Thyroid gland (tissue), 4 donors: ENCODE measurements at regions not wholly inside any gene's neighbourhood (a gene's known extent, or its start where the extent isn't known, plus 50 kb on each side); places are given as distances from the start of the nearest gene placed in this dataset.

Experiments used
- DNase-seq, 2 donors: peaks; one replicate each; pipeline ENCODE4 v3.0.0-alpha.2; 2019
- H3K27ac ChIP-seq, 3 donors: fragments of 200-600 bp; sonication (generic); 1 replicate in 2 of 3; 2 replicates in 1 of 3; pipeline ENCODE4 v1.5.1; 2016 to 2019; ENCODE audit warnings: mild to moderate bottlenecking in 1 of 3, moderate library complexity in 1 of 3
- H3K27me3 ChIP-seq: fragments of 200-600 bp; sonication (generic); one replicate; pipeline ENCODE4 v1.5.1; 2019
- H3K36me3 ChIP-seq, 2 donors: fragments of 200-600 bp; sonication (generic); one replicate each; pipeline ENCODE4 v1.5.1; 2016 to 2019
- H3K4me1 ChIP-seq, 2 donors: fragments of 200-600 bp; sonication (generic); one replicate each; pipeline ENCODE4 v1.5.1; 2017 to 2019
- H3K4me3 ChIP-seq, 3 donors: fragments of 200-600 bp; sonication (generic); replicated peaks in 1 of 3; 1 replicate in 2 of 3; 2 replicates in 1 of 3; pipeline ENCODE4 v1.5.1; 2016; ENCODE audit warnings: mild to moderate bottlenecking in 1 of 3
- H3K9me3 ChIP-seq: fragments of 200-600 bp; sonication (generic); one replicate; pipeline ENCODE4 v1.5.1; 2017
- CTCF ChIP-seq, 6 experiments: fragments of 200-600 bp in 3 of 6; fragments of 450-650 bp in 3 of 6; sonication (generic) in 3 of 6; IDR thresholded peaks; one replicate each; pipeline ENCODE4 v1.5.1; 2016 to 2019; ENCODE audit warnings: antibody characterized with exemption in 6 of 6, mild to moderate bottlenecking in 2 of 6, inconsistent platforms in 1 of 6, moderate library complexity in 1 of 6
- POLR2A ChIP-seq, 2 donors: fragments of 450-650 bp; IDR thresholded peaks; one replicate each; pipeline ENCODE4 v1.6.1; 2017; ENCODE audit warnings: antibody characterized with exemption in 2 of 2, mild to moderate bottlenecking in 2 of 2, moderate library complexity in 1 of 2
- whole genome bisulfite sequencing, 2 donors: methylation state at CpG; one replicate each; pipeline ENCODE4 v1.1.5; 2017; 5-methylcytosine and 5-hydroxymethylcytosine counted together
- intact Hi-C: fragments of 100-400 bp; cut with DNase I; formaldehyde crosslinking; loops from one replicate; pipeline ENCODE4 v1.15.1; 2023

GRCh38 chr11:79822766-79823165 lies 381.9 kb upstream of the TENM4 start:
- no peaks in the 10 kb centered on the region for H3K9me3 ChIP-seq
- 91 to 94% methylated on average over 3 of the region's 3 CpGs for WGBS, 2 donors
- TF ChIP-seq POLR2A (IDR thresholded peaks at IDR 0.05) (no peak), CTCF (IDR thresholded peaks at IDR 0.05) (no peak)
- no peak for DNase-seq
- intact Hi-C loops = no loop called here
- no peaks in the 10 kb centered on the region for H3K36me3 ChIP-seq
- H3K27me3 ChIP-seq = no peaks in the 10 kb centered on the region
- H3K4me1 ChIP-seq = no peaks in the 10 kb centered on the region
- no peak overlapping the region for H3K4me3 ChIP-seq
- no peak overlapping the region for H3K27ac ChIP-seq

GRCh38 chr11:79813551-79813950 lies 372.7 kb upstream of the TENM4 start:
- Histone ChIP-seq H3K27ac (no peak overlapping the region), H3K36me3 (no peaks in the 10 kb centered on the region), H3K4me1 (no peaks in the 10 kb centered on the region), H3K4me3 (no peak overlapping the region), H3K27me3 (no peaks in the 10 kb centered on the region), H3K9me3 (no peaks in the 10 kb centered on the region)
- 55 to 61% methylated on average over 3 of the region's 3 CpGs for WGBS, 2 donors
- no peak for TF ChIP-seq POLR2A (IDR thresholded peaks at IDR 0.05)
- no peak for TF ChIP-seq CTCF (IDR thresholded peaks at IDR 0.05)
- intact Hi-C loops = no loop called here
- DNase-seq = no peak

GRCh38 chr11:79809487-79809886 lies 368.7 kb upstream of the TENM4 start:
- H3K4me3 ChIP-seq = no peak overlapping the region
- H3K27me3 ChIP-seq = no peaks in the 10 kb centered on the region
- H3K27ac ChIP-seq = no peak overlapping the region
- no peaks in the 10 kb centered on the region for H3K9me3 ChIP-seq
- H3K4me1 ChIP-seq = no peaks in the 10 kb centered on the region
- WGBS, 2 donors = 24 to 25% methylated on average over 2 of the region's 2 CpGs
- DNase-seq = no peak
- TF ChIP-seq CTCF (IDR thresholded peaks at IDR 0.05) = no peak
- no peaks in the 10 kb centered on the region for H3K36me3 ChIP-seq
- intact Hi-C loops = no loop called here

GRCh38 chr11:79807506-79807905 lies 366.7 kb upstream of the TENM4 start:
- Histone ChIP-seq H3K4me3 (no peak overlapping the region), H3K27me3 (no peaks in the 10 kb centered on the region), H3K27ac (no peak overlapping the region), H3K36me3 (no peaks in the 10 kb centered on the region), H3K4me1 (no peaks in the 10 kb centered on the region), H3K9me3 (no peaks in the 10 kb centered on the region)
- intact Hi-C loops = no loop called here
- no peak for DNase-seq
- TF ChIP-seq POLR2A (IDR thresholded peaks at IDR 0.05) (no peak), CTCF (IDR thresholded peaks at IDR 0.05) (no peak)
- 72 to 74% methylated on average over 2 of the region's 2 CpGs for WGBS, 2 donors

- DNase-seq = no peak
- no peak for TF ChIP-seq CTCF (IDR thresholded peaks at IDR 0.05)
- no peak overlapping the region for H3K27ac ChIP-seq
- no peaks in the 10 kb centered on the region for H3K36me3 ChIP-seq
- intact Hi-C loops = no loop called here
- WGBS, 2 donors = 64 to 86% methylated on average over 1 of the region's 1 CpG
- H3K4me3 ChIP-seq = no peak overlapping the region
- H3K9me3 ChIP-seq = no peaks in the 10 kb centered on the region
- no peaks in the 10 kb centered on the region for H3K4me1 ChIP-seq
- H3K27me3 ChIP-seq = no peaks in the 10 kb centered on the region
Observed at GRCh38 chr11:79796704-79797103, 355.9 kb upstream of the TENM4 start.
